NCI-H1436 treated with DMSO at 0.1 percent for 48 hours (cell line): ENCODE measurements at regions not wholly inside any gene's neighbourhood (a gene's known extent, or its start where the extent isn't known, plus 50 kb on each side); places are given as distances from the start of the nearest gene placed in this dataset.

Source experiments
- DNase-seq: peaks from one replicate; lab custom pipeline; 2025; lab: John Stamatoyannopoulos, UW

- no peak for DNase-seq
Measured at GRCh38 chr11:80155412-80156017, 714.7 kb upstream of the TENM4 start.

GRCh38 chr11:80146232-80146631, 705.4 kb upstream of the TENM4 start:
- DNase-seq = no peak

- no peak for DNase-seq
Measured at GRCh38 chr11:80144897-80145594, 704.2 kb upstream of the TENM4 start.

- DNase-seq = no peak
Measured at GRCh38 chr11:80136991-80137390, 696.2 kb upstream of the TENM4 start.

GRCh38 chr11:80129396-80129795, 688.6 kb upstream of the TENM4 start:
- no peak for DNase-seq

GRCh38 chr11:80122211-80122610, 681.4 kb upstream of the TENM4 start:
- no peak for DNase-seq

- no peak for DNase-seq
Measured at GRCh38 chr11:80118073-80118472, 677.2 kb upstream of the TENM4 start.

- no peak for DNase-seq
Measured at GRCh38 chr11:80116796-80117195, 676.0 kb upstream of the TENM4 start.

- DNase-seq = no peak
Measured at GRCh38 chr11:80109652-80110051, 668.8 kb upstream of the TENM4 start.

- DNase-seq = no peak
Measured at GRCh38 chr11:80109031-80109430, 668.2 kb upstream of the TENM4 start.

- no peak for DNase-seq
Measured at GRCh38 chr11:80107415-80107814, 666.6 kb upstream of the TENM4 start.

GRCh38 chr11:80104191-80104590, 663.4 kb upstream of the TENM4 start:
- no peak for DNase-seq

- DNase-seq = no peak
Measured at GRCh38 chr11:80103142-80103859, 662.5 kb upstream of the TENM4 start.

GRCh38 chr11:80097146-80097545, 656.3 kb upstream of the TENM4 start:
- DNase-seq = no peak

- no peak for DNase-seq
Measured at GRCh38 chr11:80096736-80097135, 655.9 kb upstream of the TENM4 start.

GRCh38 chr11:80086496-80087055, 645.7 kb upstream of the TENM4 start:
- no peak for DNase-seq

- DNase-seq = no peak
Measured at GRCh38 chr11:80085563-80085962, 644.7 kb upstream of the TENM4 start.

GRCh38 chr11:80084608-80085007, 643.8 kb upstream of the TENM4 start:
- no peak for DNase-seq

GRCh38 chr11:80083531-80083951, 642.7 kb upstream of the TENM4 start:
- DNase-seq = no peak

GRCh38 chr11:80082406-80082805, 641.6 kb upstream of the TENM4 start:
- DNase-seq = no peak

GRCh38 chr11:80077113-80077512, 636.3 kb upstream of the TENM4 start:
- no peak for DNase-seq

- no peak for DNase-seq
Measured at GRCh38 chr11:80074837-80075236, 634.0 kb upstream of the TENM4 start.

GRCh38 chr11:80066291-80066690, 625.5 kb upstream of the TENM4 start:
- DNase-seq = no peak
